GM12891 (cell line): ENCODE measurements at regions not wholly inside any gene's neighbourhood (a gene's known extent, or its start where the extent isn't known, plus 50 kb on each side); places are given as distances from the start of the nearest gene placed in this dataset.

Experiments
- DNase-seq: peaks from one replicate; pipeline ENCODE4 v3.0.0; 2011; ENCODE audit warnings: low spot score; ENCODE audit not compliant: insufficient read length
- FAIRE-seq: peaks from 2 replicates; lab custom pipeline; 2011; peaks lifted over from hg19 to GRCh38; lab: Jason Lieb, UNC
- PAX5 ChIP-seq: IDR thresholded peaks from 2 replicates; pipeline ENCODE4 v1.6.1; 2011; ENCODE audit warnings: low read length, moderate library complexity, mild to moderate bottlenecking; ENCODE audit not compliant: insufficient read depth, severe bottlenecking
- POLR2A ChIP-seq: IDR thresholded peaks from 2 replicates; pipeline ENCODE4 v1.6.1; 2011; ENCODE audit warnings: low read depth, low read length, control low read depth
- POLR2AphosphoS5 ChIP-seq: IDR thresholded peaks from 2 replicates; pipeline ENCODE4 v1.6.1; 2011; ENCODE audit warnings: low read depth, low read length, control low read depth
- POU2F2 ChIP-seq: IDR thresholded peaks from 2 replicates; pipeline ENCODE4 v1.6.1; 2011; ENCODE audit warnings: low read depth, mild to moderate bottlenecking, control low read depth, low read length, moderate library complexity
- SPI1 ChIP-seq: IDR thresholded peaks from 2 replicates; pipeline ENCODE4 v1.6.1; 2011; ENCODE audit warnings: low read depth, low read length, control low read depth
- TAF1 ChIP-seq: IDR thresholded peaks from 2 replicates; pipeline ENCODE4 v1.6.1; 2011; ENCODE audit warnings: low read depth, low read length, control low read depth

DNA sequence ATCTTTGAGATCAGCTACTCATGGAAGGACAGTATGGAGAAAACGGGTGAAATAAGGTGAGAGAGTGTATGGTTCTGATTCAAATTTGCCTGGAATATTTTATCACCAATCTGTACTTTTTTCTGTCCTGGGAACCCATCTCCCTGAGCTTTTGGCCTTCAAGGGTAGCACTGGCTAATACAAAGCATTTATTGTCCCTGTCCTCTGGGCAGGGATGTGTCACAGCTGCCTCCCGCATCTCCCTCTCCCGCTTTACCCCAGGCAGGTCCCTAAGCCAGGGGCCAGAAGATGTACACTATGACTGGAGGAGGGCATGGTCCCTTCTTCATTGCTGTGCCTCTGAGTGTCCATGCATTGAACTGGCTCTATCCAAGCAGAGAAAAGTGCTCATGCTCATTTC lies 201.7 kb upstream of the CHRNA7 start:
- no peak for TF ChIP-seq TAF1
- no peak for TF ChIP-seq POLR2AphosphoS5
- no peak for TF ChIP-seq PAX5
- no peak for TF ChIP-seq POU2F2
- no peak for TF ChIP-seq SPI1
- no peak for TF ChIP-seq POLR2A
- FAIRE-seq, result no peak

DNA sequence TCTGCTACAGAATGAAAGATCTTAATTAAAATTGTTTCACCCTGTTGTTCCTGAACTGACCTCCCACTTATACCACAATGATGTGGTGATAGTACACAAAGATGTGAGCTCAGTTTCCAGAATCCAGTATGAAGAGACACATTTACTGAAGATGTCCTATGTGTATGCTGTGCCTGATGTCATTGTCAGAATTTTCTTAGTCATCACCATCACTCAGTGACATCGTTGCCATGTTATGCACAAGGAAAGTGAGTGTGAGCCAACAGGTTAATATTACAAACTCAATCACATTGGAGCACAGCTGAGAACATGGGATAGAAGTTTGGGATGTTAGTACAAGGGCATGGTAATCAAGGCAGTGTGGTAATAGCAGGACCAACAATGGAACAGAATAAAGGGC lies 199.7 kb upstream of the CHRNA7 start:
- TF ChIP-seq POLR2A (no peak), POLR2AphosphoS5 (no peak), TAF1 (no peak), SPI1 (no peak), POU2F2 (no peak), PAX5 (no peak)
- DNase-seq (no peak), FAIRE-seq (no peak)

More for the DNA sequence above, 201.7 kb upstream of the CHRNA7 start:
- DNase-seq, result no peak

DNA sequence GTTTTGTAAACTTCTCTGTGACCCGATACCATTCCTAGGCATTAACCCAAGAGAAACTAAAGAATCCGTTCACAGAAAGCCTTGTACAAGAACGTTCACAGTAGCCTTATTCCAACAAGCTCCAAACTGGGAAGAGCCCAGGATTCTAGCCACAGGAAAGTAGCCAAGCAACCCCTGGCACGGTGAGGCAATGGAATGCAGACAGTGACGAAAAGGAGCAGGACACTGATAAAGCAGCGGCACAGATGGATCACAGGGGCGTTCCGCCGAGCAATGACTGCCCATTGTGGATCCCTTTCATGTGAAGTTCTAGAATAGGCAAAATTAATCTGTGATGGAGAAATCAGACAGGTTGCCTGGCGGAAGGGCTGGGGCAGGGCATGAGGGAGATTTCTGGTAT lies 198.7 kb upstream of the CHRNA7 start:
- no peak for DNase-seq
- TF ChIP-seq POU2F2 (no peak), POLR2AphosphoS5 (no peak)
- FAIRE-seq, result no peak

DNA sequence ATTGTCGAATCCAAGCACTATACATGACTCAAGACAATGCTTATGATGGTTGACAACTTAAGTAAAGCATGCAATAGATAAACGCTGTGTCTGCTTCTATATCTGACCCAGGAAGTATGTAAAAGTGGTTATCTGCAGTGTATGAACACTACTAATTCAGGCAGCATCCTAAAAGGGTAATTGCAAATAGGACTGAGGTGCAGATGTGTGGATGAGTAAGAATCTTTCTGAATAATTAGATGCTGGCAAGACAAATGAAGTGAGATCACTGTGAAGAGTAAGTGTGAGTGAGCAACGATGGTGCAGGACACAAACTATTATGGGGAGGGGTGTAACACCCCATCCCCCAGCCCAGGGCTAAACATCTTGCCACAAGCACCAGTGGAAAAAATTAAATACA lies 195.7 kb upstream of the CHRNA7 start:
- TF ChIP-seq POU2F2, result no peak
- no peak for TF ChIP-seq POLR2AphosphoS5
- TF ChIP-seq TAF1, result no peak
- no peak for TF ChIP-seq SPI1
- TF ChIP-seq PAX5, result no peak
- TF ChIP-seq POLR2A, result no peak
- DNase-seq, result no peak
- no peak for FAIRE-seq

DNA sequence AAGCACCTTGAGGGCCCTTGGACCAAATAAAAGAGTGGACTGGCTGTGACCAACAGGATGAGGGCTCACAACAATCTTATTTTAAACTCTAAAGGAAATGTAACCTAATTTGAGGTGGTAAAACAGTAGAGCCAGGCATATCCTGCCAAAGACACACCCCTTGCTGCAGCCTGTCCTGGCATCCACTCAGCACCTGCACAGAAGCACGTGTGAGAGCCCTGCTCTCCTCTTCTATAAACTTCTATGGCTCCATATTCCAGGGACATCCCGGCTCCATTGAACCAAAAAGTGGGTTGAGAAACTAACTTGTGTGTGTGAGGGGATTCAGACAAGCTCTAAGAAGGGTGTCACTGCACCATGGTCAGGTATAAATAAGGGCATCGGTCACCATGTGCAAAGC lies 190.9 kb upstream of the CHRNA7 start:
- TF ChIP-seq TAF1, result no peak
- no peak for TF ChIP-seq POLR2AphosphoS5
- no peak for TF ChIP-seq POU2F2
- no peak for TF ChIP-seq PAX5
- no peak for TF ChIP-seq SPI1
- no peak for TF ChIP-seq POLR2A
- no peak for DNase-seq
- no peak for FAIRE-seq

DNA sequence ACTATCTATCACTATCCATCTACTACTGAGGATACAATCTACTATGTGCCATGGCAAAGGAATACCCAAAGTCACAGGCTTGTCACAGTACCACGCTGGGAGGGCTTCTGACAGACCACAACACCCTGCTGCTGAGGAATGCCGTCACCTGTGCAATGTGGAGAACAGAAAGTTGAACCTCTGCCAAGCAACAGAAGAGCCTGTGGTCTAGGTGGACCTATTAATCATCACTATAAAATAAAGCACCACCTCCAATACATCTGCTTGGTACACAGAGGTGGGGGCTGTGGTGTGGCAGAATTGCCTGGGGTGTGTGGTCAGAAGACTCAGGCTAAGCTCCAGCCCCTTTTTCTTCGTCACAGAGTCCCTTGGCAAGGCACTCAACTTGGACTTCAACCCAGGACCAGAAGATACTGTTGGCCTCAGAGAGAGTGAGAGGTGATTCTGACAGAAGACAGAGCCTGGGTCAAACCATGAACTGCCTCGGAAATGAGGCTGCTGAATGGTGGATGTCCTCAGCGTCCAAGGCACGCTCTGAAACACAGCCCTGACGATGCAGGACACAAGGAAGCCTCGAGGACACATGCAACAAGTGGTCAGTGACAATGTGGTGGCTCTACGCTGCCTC lies 189.4 kb upstream of the CHRNA7 start:
- no peak for FAIRE-seq
- DNase-seq, result no peak
- TF ChIP-seq POU2F2, result no peak
- no peak for TF ChIP-seq PAX5
- TF ChIP-seq TAF1, result no peak
- TF ChIP-seq POLR2A, result no peak
- TF ChIP-seq SPI1, result no peak
- TF ChIP-seq POLR2AphosphoS5, result no peak

DNA sequence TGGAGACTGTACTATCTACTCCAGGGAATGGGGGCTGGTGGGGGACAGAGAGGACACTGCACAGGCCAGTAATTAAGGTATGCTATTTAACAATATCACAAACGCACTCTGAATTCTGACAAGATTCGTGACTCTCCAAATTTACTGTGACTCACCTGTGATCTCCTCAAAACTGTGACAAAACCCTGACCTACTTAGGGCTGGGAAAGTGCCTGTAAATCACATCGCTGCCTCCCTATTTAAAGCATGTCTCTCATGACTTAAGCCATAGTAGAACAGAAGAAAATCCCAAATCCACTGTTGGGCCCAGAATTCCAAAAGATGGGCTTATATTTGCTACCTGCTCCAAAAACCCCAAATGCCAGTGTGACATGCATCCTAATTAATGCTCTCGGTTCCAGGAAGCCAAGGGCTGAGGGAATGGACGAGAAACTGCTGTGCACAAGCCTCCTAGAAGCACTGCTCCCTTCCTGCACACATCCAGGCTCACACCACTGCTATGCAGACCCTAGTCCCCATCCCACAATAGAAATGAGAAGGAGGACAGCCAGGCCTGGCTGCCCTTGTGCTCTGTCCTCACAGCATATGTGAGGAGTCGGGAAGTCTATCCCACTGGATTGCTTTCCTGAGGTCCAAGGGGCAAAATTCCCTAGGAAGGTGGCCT lies 187.7 kb upstream of the CHRNA7 start:
- no peak for DNase-seq
- TF ChIP-seq POLR2A, result no peak
- TF ChIP-seq TAF1, result no peak
- TF ChIP-seq PAX5, result no peak
- TF ChIP-seq POLR2AphosphoS5, result no peak
- TF ChIP-seq SPI1, result no peak
- no peak for TF ChIP-seq POU2F2
- FAIRE-seq, result no peak

DNA sequence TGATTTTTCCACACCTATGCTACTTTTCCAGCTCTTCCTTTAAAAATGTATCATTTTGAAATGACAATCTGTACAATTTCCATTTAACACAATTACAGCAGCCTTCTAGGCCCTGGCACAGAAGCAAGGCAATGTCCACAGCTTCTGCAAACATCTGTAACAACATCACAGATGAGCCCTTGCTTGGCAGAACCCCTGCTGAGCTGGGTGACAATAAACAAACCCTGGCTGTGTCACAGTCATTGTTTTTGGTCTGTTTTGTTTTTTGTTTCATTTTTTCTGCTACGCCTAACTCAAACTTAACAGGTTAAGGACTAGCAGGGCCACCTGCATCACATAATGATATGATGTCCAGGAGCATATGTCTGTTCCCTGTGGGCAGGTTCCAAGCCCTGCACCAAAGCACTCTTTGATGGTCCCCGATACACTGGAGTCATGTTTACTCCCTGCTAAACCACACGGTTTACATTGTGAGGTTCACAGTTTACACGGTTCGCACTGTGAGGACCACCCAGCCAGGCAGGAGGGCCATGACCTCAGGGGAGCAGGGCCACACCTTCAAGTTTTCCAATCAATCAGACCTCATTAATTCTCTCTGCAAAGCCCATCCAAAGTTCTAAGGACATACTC lies 186.8 kb upstream of the CHRNA7 start:
- TF ChIP-seq POU2F2, result no peak
- no peak for TF ChIP-seq SPI1
- no peak for TF ChIP-seq POLR2A
- no peak for TF ChIP-seq PAX5
- no peak for TF ChIP-seq TAF1
- no peak for TF ChIP-seq POLR2AphosphoS5
- no peak for FAIRE-seq
- DNase-seq, result no peak

DNA sequence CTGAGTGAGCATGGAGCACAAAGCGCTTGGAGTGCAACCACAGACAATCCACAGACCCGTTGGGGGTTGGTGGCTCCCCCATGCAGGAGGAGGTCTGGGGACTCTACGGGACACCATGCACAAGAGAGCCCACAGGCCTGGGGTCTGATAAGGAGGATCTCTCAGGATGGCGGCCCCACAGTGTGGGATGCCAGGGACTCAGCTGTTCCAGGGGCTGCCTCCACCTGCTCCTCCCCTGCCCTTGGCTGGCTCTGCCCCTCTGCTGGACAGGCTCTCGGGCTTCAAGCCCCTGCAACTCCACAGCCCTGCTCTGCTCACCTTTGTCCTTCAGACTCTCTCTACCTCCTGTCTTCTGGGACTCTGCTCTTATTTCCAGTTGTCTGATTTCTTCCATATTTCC lies 184.5 kb upstream of the CHRNA7 start:
- no peak for DNase-seq
- FAIRE-seq, result no peak
- TF ChIP-seq SPI1, result no peak
- TF ChIP-seq POLR2A, result no peak
- no peak for TF ChIP-seq POU2F2
- no peak for TF ChIP-seq PAX5
- no peak for TF ChIP-seq TAF1
- TF ChIP-seq POLR2AphosphoS5, result no peak

DNA sequence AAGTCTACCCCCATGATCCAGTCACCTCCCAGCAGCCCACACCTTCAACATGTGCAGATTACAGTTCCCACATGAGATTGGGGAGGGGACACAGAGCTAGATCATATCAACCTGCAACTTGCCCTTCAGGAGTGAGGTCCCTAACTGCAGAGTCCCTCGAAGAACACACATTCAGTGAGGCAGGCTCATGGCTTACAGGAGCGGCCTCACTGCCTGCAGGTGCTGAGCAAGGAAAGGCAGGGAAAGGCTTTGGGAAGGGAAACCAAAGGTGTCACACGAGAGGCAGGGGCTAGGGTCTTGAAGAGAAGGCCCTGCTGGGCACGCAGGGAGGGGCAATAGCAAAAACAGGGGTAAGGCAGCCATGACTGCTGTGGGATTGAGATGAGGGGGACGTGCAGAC lies 182.4 kb upstream of the CHRNA7 start:
- TF ChIP-seq POU2F2 (no peak), POLR2AphosphoS5 (no peak), SPI1 (no peak), POLR2A (no peak), PAX5 (no peak), TAF1 (no peak)
- no peak for FAIRE-seq
- DNase-seq, result no peak
